SK-N-SH treated with all-trans-retinoic acid at 6 μM for 48 hours (cell line): ENCODE measurements at regions not wholly inside any gene's neighbourhood (a gene's known extent, or its start where the extent isn't known, plus 50 kb on each side); places are given as distances from the start of the nearest gene placed in this dataset.

Experiments
- CREB5 ChIP-seq: fragments of 250-450 bp; sonication (Bioruptor Pico); IDR thresholded peaks from 2 replicates; pipeline ENCODE4 v1.5.1; 2020; ENCODE audit warnings: low read depth, mild to moderate bottlenecking, moderate library complexity
- CSRNP3 ChIP-seq: fragments of 250-450 bp; sonication (Bioruptor Pico); IDR thresholded peaks from 2 replicates; pipeline ENCODE4 v1.5.1; 2021; ENCODE audit warnings: mild to moderate bottlenecking, moderate library complexity
- GLIS3 ChIP-seq: fragments of 250-450 bp; sonication (Bioruptor Pico); IDR thresholded peaks from 2 replicates; pipeline ENCODE4 v1.5.0; 2020; ENCODE audit warnings: mild to moderate bottlenecking, moderate library complexity
- ISL1 ChIP-seq: fragments of 250-450 bp; sonication (Bioruptor Pico); IDR thresholded peaks from 2 replicates; pipeline ENCODE4 v2.1.2; 2022; ENCODE audit warnings: mild to moderate bottlenecking, moderate library complexity
- OSR1 ChIP-seq: fragments of 250-450 bp; sonication (Bioruptor Pico); IDR thresholded peaks from 2 replicates; pipeline ENCODE4 v1.8.0; 2022; ENCODE audit warnings: moderate library complexity, mild to moderate bottlenecking, inconsistent platforms
- PATZ1 ChIP-seq: fragments of 250-450 bp; sonication (Bioruptor Pico); IDR thresholded peaks from 2 replicates; pipeline ENCODE4 v1.8.0; 2020; ENCODE audit warnings: mild to moderate bottlenecking, moderate library complexity, borderline replicate concordance
- RARB ChIP-seq: fragments of 250-450 bp; sonication (Bioruptor Pico); IDR thresholded peaks from 2 replicates; pipeline ENCODE4 v1.8.0; 2021; ENCODE audit warnings: mild to moderate bottlenecking, moderate library complexity
- SNAI2 ChIP-seq: fragments of 250-450 bp; sonication (Bioruptor Pico); IDR thresholded peaks from 2 replicates; pipeline ENCODE4 v1.5.0; 2020; ENCODE audit warnings: mild to moderate bottlenecking, moderate library complexity
- TOX ChIP-seq: fragments of 250-450 bp; sonication (Bioruptor Pico); IDR thresholded peaks from 2 replicates; pipeline ENCODE4 v1.8.0; 2021; ENCODE audit warnings: mild to moderate bottlenecking, moderate library complexity, borderline replicate concordance
- TSHZ2 ChIP-seq: fragments of 250-450 bp; sonication (Bioruptor Pico); IDR thresholded peaks from 2 replicates; pipeline ENCODE4 v1.5.0; 2020; ENCODE audit warnings: mild to moderate bottlenecking, moderate library complexity
- ZFP3 ChIP-seq: fragments of 250-450 bp; sonication (Bioruptor Pico); IDR thresholded peaks from 2 replicates; pipeline ENCODE4 v1.5.0; 2020; ENCODE audit warnings: mild to moderate bottlenecking, moderate library complexity
- ZNF8 ChIP-seq: fragments of 450-650 bp; formaldehyde crosslinking; IDR thresholded peaks from 2 replicates; pipeline ENCODE4 v1.5.0; 2020; ENCODE audit warnings: mild to moderate bottlenecking, moderate library complexity

- TF ChIP-seq ISL1 (CRISPR knock-in tag) (no peak), CSRNP3 (CRISPR knock-in tag) (no peak), ZNF8 (CRISPR knock-in tag) (no peak), SNAI2 (CRISPR knock-in tag) (no peak), PATZ1 (CRISPR knock-in tag) (no peak), RARB (CRISPR knock-in tag) (no peak), ZFP3 (CRISPR knock-in tag) (no peak), OSR1 (CRISPR knock-in tag) (no peak), CREB5 (CRISPR knock-in tag) (no peak), GLIS3 (no peak), TOX (no peak), TSHZ2 (CRISPR knock-in tag) (no peak)
Observed at GRCh38 chr10:83734278-83734677, 405.0 kb upstream of the GHITM start.
